ENCODE measurements at regions not wholly inside any gene's neighbourhood (a gene's known extent, or its start where the extent isn't known, plus 50 kb on each side); places are given as distances from the start of the nearest gene placed in this dataset.

GRCh38 chr15:31745841-31746240 lies 284.5 kb upstream of the CHRNA7 start:
- TF ChIP-seq CTCF (conservative IDR thresholded peaks at IDR 0.05; ENCODE audit: low read depth, low read length) (no peak), EZH2 (IDR thresholded peaks at IDR 0.05; ENCODE audit: low read length, unreplicated experiment) (no peak)

Measured in PC-3 (cell line).